A673 (cell line): ENCODE measurements at regions not wholly inside any gene's neighbourhood (a gene's known extent, or its start where the extent isn't known, plus 50 kb on each side); places are given as distances from the start of the nearest gene placed in this dataset.

Source experiments
- CTCF ChIP-seq: fragments of 300-800, 200-600 bp; sonication (generic); conservative IDR thresholded peaks from 2 replicates; pipeline ENCODE4 v1.5.1; 2017; ENCODE audit warnings: low read depth, mild to moderate bottlenecking, antibody characterized with exemption, low read length, moderate library complexity, mixed read lengths
- EZH2 ChIP-seq: fragments of 200-600 bp; sonication (generic); IDR thresholded peaks from 2 replicates; pipeline ENCODE4 v1.6.1; 2017; ENCODE audit warnings: borderline replicate concordance, low read depth, mild to moderate bottlenecking, mixed read lengths, antibody characterized with exemption, low read length; ENCODE audit not compliant: poor library complexity, severe bottlenecking

GRCh38 chr13:22538400-22538799, 642.4 kb upstream of the SGCG start:
- no peak for TF ChIP-seq CTCF
- TF ChIP-seq EZH2: no peak
